ENCODE measurements at regions not wholly inside any gene's neighbourhood (a gene's known extent, or its start where the extent isn't known, plus 50 kb on each side); places are given as distances from the start of the nearest gene placed in this dataset.
"Not testable (repeated sequence)": the region's sequence is repeated elsewhere in the genome, so short reads cannot be mapped to it uniquely, and the experiment has no call there.

GRCh38 chr18:56487801-56488200, 150.6 kb downstream of the TXNL1 start:
- no peak for DNase-seq

- no peak for DNase-seq
Measured at GRCh38 chr18:56483386-56483785, 155.0 kb downstream of the TXNL1 start.

GRCh38 chr18:56482813-56483212, 155.6 kb downstream of the TXNL1 start:
- not testable (repeated sequence) for DNase-seq

GRCh38 chr18:56481751-56482150, 156.6 kb downstream of the TXNL1 start:
- no peak for DNase-seq

GRCh38 chr18:56479841-56480240, 158.6 kb downstream of the TXNL1 start:
- no peak for DNase-seq

- no peak for DNase-seq
Measured at GRCh38 chr18:56475250-56475649, 163.1 kb downstream of the TXNL1 start.

GRCh38 chr18:56473400-56474024, 164.9 kb downstream of the TXNL1 start:
- no peak for DNase-seq

- no peak for DNase-seq
Measured at GRCh38 chr18:56470406-56471351, 167.7 kb downstream of the TXNL1 start.

- no peak for DNase-seq
Measured at GRCh38 chr18:56469582-56469981, 168.8 kb downstream of the TXNL1 start.

GRCh38 chr18:56468396-56468795, 170.0 kb downstream of the TXNL1 start:
- DNase-seq: no peak

- DNase-seq: no peak
Measured at GRCh38 chr18:56462276-56462675, 176.1 kb downstream of the TXNL1 start.

GRCh38 chr18:56461151-56461550, 177.2 kb downstream of the TXNL1 start:
- DNase-seq: no peak

GRCh38 chr18:56460581-56460980, 177.8 kb downstream of the TXNL1 start:
- DNase-seq: no peak

- no peak for DNase-seq
Measured at GRCh38 chr18:56458770-56459712, 179.4 kb downstream of the TXNL1 start.

- no peak for DNase-seq
Measured at GRCh38 chr18:56455874-56456273, 182.5 kb downstream of the TXNL1 start.

GRCh38 chr18:56455141-56455540, 183.3 kb downstream of the TXNL1 start:
- no peak for DNase-seq

GRCh38 chr18:56453631-56454030, 184.8 kb downstream of the TXNL1 start:
- DNase-seq: no peak

GRCh38 chr18:56451188-56451587, 187.2 kb downstream of the TXNL1 start:
- DNase-seq: no peak

GRCh38 chr18:56448751-56449150, 189.6 kb downstream of the TXNL1 start:
- no peak for DNase-seq

- peak; percentile 61 to 72 for DNase-seq
Measured at GRCh38 chr18:56445422-56445821, 193.0 kb downstream of the TXNL1 start.

GRCh38 chr18:56444201-56444600, 194.2 kb downstream of the TXNL1 start:
- no peak for DNase-seq

GRCh38 chr18:56443166-56443907, 195.1 kb downstream of the TXNL1 start:
- DNase-seq: peak in 1 of 2 experiments; percentile 8
